G401.6 (cell line): ENCODE measurements at regions not wholly inside any gene's neighbourhood (a gene's known extent, or its start where the extent isn't known, plus 50 kb on each side); places are given as distances from the start of the nearest gene placed in this dataset.
"Not testable (repeated sequence)": the region's sequence is repeated elsewhere in the genome, so short reads cannot be mapped to it uniquely, and the experiment has no call there.

Experiments used
- FAIRE-seq: peaks from 2 replicates; lab custom pipeline; 2012; peaks lifted over from hg19 to GRCh38; lab: Jason Lieb, UNC

- FAIRE-seq: no peak
Measured at GRCh38 chr3:94336046-94336753, 273.3 kb downstream of the NSUN3 start.

- FAIRE-seq: no peak
Measured at GRCh38 chr3:94345101-94345500, 282.2 kb downstream of the NSUN3 start.

- FAIRE-seq: no peak
Measured at GRCh38 chr3:94349310-94349878, 286.5 kb downstream of the NSUN3 start.

- no peak for FAIRE-seq
Measured at GRCh38 chr3:94356581-94356980, 293.7 kb downstream of the NSUN3 start.

GRCh38 chr3:94359996-94360395 is 297.1 kb downstream of the NSUN3 start:
- FAIRE-seq: no peak

- FAIRE-seq: no peak
Measured at GRCh38 chr3:94360987-94361386, 298.1 kb downstream of the NSUN3 start.

- FAIRE-seq: no peak
Measured at GRCh38 chr3:94362393-94362792, 299.5 kb downstream of the NSUN3 start.

- FAIRE-seq: no peak
Measured at GRCh38 chr3:94365006-94365405, 302.1 kb downstream of the NSUN3 start.

GRCh38 chr3:94372026-94372425 is 309.2 kb downstream of the NSUN3 start:
- no peak for FAIRE-seq

- no peak for FAIRE-seq
Measured at GRCh38 chr3:94373456-94373855, 310.6 kb downstream of the NSUN3 start.

GRCh38 chr3:94374439-94375161 is 311.7 kb downstream of the NSUN3 start:
- no peak for FAIRE-seq

GRCh38 chr3:94377123-94377696 is 314.3 kb downstream of the NSUN3 start:
- FAIRE-seq: not testable (repeated sequence)

- FAIRE-seq: not testable (repeated sequence)
Measured at GRCh38 chr3:94377863-94378262, 315.0 kb downstream of the NSUN3 start.

GRCh38 chr3:94378322-94378721 is 315.5 kb downstream of the NSUN3 start:
- FAIRE-seq: no peak

- FAIRE-seq: no peak
Measured at GRCh38 chr3:94379264-94379663, 316.4 kb downstream of the NSUN3 start.

- FAIRE-seq: no peak
Measured at GRCh38 chr3:94394885-94395284, 332.0 kb downstream of the NSUN3 start.

GRCh38 chr3:94395851-94396250 is 333.0 kb downstream of the NSUN3 start:
- no peak for FAIRE-seq

GRCh38 chr3:94398036-94398435 is 335.2 kb downstream of the NSUN3 start:
- FAIRE-seq: no peak

- no peak for FAIRE-seq
Measured at GRCh38 chr3:94401466-94401865, 338.6 kb downstream of the NSUN3 start.

GRCh38 chr3:94402126-94402525 is 339.3 kb downstream of the NSUN3 start:
- no peak for FAIRE-seq

- no peak for FAIRE-seq
Measured at GRCh38 chr3:94405258-94406035, 342.6 kb downstream of the NSUN3 start.

- no peak for FAIRE-seq
Measured at GRCh38 chr3:94406595-94406994, 343.7 kb downstream of the NSUN3 start.
